NCI-H460 (cell line): ENCODE measurements at regions not wholly inside any gene's neighbourhood (a gene's known extent, or its start where the extent isn't known, plus 50 kb on each side); places are given as distances from the start of the nearest gene placed in this dataset.

Experiments used
- DNase-seq: peaks from one replicate; pipeline ENCODE4 v3.0.0-alpha.2; 2016; ENCODE audit warnings: low read depth; ENCODE audit errors: extremely low read depth
- small RNA-seq, 2 experiments: library from RNA; depleted of rRNA; stranded (forward); fragments of <200 nt; gene quantifications; one replicate each; pipeline ENCODE3, GENCODE V24; 2014

- DNase-seq: no peak
Measured at GRCh38 chr12:38985961-38986360, 80.6 kb upstream of the CPNE8 start.

GRCh38 chr12:38984388-38984787 is 79.0 kb upstream of the CPNE8 start:
- DNase-seq: no peak

- peak; percentile 48 for DNase-seq
Measured at GRCh38 chr12:38983117-38983571, 77.8 kb upstream of the CPNE8 start.

GRCh38 chr12:38977132-38977531 is 71.7 kb upstream of the CPNE8 start:
- no peak for DNase-seq

DNA sequence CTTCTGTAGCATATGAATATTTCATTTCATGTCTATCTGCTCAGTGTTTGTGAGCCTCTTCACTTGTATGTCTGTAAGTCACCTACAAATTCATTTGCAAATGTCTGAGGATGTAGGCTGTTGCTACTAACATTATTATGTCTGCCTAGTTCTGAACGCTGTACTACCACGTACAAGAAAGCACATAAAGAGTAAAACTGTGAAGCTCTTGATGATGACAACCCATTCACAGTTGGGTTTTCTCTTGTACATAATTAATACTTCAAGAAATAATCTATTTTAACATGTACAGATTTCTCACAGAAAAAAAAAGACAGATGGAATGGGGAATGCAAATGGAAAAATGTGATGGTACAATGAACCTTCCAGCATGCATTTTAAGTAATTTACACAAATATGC is 64.3 kb upstream of the CPNE8 start:
- DNase-seq: no peak

DNA sequence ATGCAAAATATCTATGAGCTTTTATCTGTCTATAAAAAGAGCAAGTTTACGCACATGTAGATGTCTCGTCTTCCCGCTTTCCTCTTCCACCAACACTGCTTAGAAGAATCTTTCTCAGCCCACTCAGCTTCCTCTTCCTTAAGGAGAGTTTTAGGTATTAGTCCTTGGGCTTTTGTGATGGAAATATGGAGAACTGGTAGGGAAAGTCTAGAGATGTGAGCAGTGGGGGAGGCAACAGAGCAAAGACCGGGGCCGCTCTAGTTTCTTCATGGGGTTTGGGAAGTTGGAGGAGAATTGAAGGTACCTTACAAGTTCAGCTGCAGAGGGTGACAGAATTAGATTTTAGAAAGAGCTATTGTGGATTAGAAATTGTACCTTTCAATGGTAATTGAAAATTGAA is 56.3 kb upstream of the CPNE8 start:
- DNase-seq: no peak

DNA sequence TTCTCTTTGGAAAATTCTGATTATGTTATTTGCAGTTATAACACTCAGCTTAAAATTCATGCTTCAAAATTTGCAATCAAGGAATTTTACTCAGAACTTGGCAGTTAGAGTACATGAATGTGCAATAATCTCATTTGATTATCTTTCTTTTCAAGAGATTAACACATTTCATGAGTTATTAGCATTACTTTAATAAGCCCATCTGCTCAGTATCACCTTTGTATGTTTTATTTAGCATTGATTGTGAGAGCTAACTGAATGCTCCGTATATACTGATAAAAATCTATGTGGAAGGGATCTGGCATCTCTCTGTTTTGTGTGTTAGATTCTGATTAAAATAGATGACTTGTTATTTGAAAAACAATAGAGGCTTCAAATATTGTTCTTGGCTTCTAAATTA is 55.6 kb upstream of the CPNE8 start:
- no peak for DNase-seq

- DNase-seq: no peak
Measured at GRCh38 chr12:38956337-38956736, 50.9 kb upstream of the CPNE8 start.

Small RNAs in the stretch of these regions (small RNA-seq; reads per million reads assigned to genes)
- 0 reads per million in 2 experiments for gene AC084373.1
